ENCODE measurements at regions not wholly inside any gene's neighbourhood (a gene's known extent, or its start where the extent isn't known, plus 50 kb on each side); places are given as distances from the start of the nearest gene placed in this dataset.

DNA sequence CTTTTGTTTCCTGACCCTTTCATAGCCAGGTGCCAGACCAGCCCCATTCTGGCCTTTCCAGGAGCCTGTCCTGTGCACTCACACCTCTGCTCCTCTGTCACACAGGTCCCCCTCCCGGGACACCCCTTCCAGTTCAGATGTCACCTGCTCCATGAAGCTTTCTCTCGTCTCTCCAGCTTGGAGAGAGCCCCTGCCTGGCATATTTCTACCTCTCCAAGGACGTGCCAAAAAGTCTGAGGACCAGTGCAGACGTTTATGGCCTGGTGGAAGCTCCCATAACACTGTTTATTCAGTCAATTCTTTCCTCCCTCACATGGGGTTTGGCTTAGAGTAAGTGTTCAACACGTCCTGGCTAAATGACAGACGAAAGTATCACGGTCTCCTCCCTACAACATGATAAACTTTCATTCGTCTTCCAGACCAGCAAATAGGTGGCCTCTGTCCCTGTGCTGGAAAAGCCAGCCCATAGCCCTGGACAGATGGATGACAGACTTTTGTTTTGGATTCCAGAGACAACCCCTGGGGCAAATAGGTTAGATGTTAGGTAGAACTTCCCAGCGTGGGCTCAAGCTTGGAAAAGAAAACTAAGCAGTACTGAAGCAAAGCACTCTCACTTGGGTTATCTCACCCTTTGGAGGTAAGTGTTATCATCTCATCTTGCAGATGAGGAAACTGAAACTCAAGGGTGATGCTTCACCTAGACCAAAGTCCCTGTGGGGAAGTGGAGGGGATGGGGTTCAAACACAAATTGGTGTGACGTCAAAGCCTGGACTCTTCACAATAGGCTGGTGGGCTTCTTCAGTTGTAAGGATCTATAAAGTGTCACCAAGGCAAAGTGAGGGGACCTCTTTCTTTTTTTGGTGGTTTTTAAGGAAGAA is 52.9 kb upstream of the ECE1 start:
- TF ChIP-seq, protein P1, sequence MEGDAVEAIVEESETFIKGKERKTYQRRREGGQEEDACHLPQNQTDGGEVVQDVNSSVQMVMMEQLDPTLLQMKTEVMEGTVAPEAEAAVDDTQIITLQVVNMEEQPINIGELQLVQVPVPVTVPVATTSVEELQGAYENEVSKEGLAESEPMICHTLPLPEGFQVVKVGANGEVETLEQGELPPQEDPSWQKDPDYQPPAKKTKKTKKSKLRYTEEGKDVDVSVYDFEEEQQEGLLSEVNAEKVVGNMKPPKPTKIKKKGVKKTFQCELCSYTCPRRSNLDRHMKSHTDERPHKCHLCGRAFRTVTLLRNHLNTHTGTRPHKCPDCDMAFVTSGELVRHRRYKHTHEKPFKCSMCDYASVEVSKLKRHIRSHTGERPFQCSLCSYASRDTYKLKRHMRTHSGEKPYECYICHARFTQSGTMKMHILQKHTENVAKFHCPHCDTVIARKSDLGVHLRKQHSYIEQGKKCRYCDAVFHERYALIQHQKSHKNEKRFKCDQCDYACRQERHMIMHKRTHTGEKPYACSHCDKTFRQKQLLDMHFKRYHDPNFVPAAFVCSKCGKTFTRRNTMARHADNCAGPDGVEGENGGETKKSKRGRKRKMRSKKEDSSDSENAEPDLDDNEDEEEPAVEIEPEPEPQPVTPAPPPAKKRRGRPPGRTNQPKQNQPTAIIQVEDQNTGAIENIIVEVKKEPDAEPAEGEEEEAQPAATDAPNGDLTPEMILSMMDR (IDR thresholded peaks at IDR 0.05; ENCODE audit: poor library complexity): no peak
- TF ChIP-seq EZH2phosphoT487 (IDR thresholded peaks at IDR 0.05; ENCODE audit: low read depth, severe bottlenecking, unreplicated experiment): no peak
